GM21717 (cell line): ENCODE measurements at regions not wholly inside any gene's neighbourhood (a gene's known extent, or its start where the extent isn't known, plus 50 kb on each side); places are given as distances from the start of the nearest gene placed in this dataset.

Experiments
- ATAC-seq: cut with Tn5 transposase; IDR thresholded peaks from one replicate; pipeline ENCODE4 v1.9.1; 2021; ENCODE audit warnings: mild to moderate bottlenecking, moderate library complexity; ENCODE audit not compliant: unreplicated experiment

- ATAC-seq, result no peak
Observed at GRCh38 chr2:219946529-219946928, 319.1 kb downstream of the SLC4A3 start.

- ATAC-seq, result no peak
Observed at GRCh38 chr2:219947575-219947974, 320.1 kb downstream of the SLC4A3 start.

DNA sequence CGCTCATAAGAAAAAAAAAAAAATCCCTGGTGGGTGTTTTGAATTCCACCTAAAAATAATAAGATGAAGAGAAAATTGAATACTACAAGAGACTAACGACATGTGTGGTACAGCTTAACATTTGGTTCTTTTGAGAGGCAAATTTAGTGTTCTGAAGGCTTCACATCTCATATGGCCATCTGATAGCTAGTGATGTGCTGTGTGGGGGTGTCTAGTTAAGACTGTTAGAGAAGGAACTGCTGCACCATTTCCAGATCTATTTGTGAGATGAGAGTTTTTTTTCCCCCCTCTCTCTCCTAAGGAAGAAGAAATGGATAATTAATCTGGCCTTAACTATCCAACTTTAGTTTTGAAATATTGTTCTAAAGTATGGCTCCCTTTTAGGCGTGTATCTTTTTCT, 321.6 kb downstream of the SLC4A3 start:
- no peak for ATAC-seq

DNA sequence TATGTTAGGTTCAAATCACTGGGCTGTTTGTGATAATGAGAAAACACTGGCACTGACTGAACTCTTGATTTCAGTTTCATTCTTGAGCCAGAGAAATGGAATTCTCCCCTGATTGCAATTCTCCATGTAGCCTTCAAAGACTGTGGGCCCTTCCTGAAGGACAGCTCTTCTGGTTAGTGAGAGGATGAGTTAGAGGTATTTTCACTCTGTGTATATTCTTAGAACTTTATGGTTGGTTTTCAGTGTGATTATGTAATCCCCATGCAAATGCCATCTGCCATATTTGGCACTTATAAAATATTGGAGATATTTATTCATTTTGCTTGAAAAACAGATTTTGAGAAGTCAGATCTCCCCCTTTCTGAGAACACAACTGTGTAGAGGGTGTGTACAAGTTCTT, 323.7 kb downstream of the SLC4A3 start:
- ATAC-seq, result no peak

DNA sequence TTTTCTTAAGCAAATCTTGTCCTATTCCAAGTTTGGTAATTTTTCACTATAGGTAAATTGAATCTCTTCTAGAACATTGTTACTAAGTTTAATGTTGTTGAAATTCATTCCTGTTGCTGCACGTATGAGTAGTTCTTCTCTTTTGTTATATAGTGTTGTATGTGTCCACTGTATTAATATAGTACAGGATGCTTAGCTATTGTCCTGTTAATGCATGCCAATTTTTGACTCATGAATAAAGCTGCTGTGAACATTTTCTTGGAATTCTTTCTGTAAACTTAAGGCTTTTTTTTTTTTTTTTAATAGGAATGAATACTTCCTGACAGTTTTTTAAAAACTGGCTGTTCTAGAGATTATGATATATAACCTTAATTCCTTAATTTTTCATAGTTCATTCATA, 326.9 kb downstream of the SLC4A3 start:
- ATAC-seq, result no peak

DNA sequence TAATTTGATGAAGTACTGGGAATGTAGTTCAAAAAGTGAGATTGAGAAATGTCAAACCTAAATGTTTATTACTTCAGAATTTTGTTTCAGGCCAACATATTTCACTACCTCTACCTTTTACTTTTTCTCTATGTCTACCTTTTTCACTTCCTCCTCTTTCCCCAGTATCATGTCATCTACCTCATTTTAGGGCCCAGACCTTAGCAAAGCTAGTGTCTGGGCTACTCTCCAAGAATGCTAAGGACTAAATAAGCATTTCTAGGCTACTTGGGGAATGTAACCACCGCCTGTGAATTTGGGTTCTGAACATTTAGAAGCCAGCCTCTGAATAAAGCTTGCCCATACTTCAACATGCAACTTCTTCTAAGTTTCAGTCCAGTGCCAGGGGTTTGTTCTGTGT, 330.4 kb downstream of the SLC4A3 start:
- ATAC-seq, result no peak

- no peak for ATAC-seq
Observed at GRCh38 chr2:219958941-219959340, 331.5 kb downstream of the SLC4A3 start.

DNA sequence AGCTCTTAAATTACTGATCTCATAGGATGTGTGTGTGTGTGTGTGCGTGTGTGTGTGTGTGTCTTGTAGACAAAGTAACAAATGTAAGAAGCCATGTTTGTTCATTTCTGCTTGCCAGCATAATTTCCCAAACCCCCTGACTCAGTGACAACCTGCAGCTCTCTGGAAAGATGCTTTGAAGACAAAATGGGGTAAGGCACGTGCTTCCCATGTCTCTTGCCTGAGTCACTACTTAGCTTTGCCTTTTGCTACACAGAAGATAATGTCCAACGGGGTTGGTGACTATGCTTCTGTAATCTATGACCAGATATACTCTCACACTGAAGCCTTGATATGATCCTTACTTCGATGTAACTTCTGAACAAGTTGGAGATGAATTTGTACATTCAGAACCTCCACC, 332.0 kb downstream of the SLC4A3 start:
- no peak for ATAC-seq

DNA sequence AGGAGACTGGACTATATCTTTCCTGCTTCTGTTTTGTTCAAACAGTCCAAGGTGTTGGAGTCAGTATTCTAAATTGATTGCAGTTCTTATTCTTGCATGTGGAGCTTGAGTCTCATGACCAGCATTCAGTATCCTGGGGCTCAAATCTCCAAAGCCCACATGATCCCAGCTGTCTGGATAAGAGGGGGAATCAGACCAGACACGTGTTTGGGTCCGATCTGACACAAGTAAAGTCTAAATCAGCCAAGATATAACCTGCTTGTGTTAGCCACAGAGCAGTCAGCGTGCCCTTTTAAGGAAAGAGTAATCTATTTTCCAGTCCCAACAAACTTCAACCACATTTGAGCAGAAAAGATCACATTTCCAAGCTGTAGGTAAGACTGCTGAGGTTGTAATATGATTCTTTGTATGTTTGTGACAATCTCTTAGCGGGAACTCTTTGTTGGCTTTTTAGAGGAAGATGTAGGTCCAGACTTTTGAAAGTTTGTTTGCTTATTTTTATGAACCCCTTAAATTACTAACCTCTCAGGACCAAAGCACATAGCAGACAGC, 334.6 kb downstream of the SLC4A3 start:
- no peak for ATAC-seq

DNA sequence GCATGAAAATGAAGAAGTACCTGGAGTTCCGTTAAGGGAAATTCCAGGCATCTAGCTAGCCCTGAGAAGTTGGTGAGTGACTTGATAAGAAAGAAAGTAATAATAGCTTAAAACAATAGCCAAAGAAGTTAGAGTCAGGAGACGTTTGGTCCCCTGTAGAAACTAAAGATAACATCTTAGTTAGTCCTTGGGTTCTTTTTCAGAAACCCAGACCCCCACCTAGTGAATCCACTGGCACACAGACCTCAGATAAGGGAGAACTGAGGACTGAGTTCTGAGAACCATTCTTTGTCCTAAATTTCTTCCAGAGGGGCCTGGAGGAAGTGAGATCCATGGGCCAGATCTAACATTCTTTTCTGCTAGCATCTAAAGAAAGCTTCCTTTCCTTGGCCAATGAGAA, 335.4 kb downstream of the SLC4A3 start:
- ATAC-seq, result no peak

DNA sequence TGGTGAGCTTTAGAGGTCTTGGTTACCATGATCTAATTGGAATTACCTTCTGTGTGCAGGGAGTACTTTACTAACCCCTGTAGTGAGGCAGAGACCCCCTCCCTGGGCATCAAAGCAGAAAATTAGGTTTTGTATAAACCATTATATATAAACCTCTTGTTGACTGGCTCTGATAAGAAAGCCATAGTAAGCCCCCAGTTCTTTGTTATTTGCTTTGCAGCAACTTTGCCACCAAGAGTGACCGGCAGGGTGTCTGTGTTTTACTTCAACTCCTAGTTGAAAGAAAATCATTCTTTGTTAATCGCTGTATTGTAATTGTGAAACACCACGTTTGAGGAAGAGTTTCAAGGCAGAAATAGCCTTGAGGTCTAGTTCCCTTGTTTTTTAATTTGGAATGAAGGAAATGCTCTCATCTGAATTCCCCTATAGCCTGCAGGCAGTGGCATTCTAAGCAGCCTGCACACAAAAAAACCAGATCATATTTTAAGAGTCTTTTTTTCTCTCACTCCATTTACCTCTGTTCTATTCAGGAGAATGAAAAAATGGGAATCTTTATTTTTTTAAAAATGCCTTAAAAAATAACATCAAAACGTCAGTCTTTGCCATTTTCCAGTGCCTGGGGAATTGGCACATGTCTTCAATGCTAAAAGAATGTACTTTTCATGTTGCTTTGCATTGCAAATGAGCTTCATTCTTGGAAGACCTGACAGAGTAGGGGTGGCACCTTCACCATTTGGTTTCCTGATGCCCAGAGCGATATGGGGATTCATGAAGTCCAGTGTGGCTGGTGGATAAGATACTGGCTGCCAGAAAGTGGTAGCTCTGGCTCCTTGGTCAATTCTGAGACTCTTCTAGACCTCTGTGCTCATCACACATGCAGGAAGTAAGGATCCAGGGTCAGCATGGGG, 338.1 kb downstream of the SLC4A3 start:
- ATAC-seq, result no peak

GRCh38 chr2:219967247-219968245, 340.1 kb downstream of the SLC4A3 start:
- no peak for ATAC-seq

GRCh38 chr2:219968685-219969345, 341.4 kb downstream of the SLC4A3 start:
- ATAC-seq, result no peak

- no peak for ATAC-seq
Observed at GRCh38 chr2:219969508-219969907, 342.1 kb downstream of the SLC4A3 start.

- ATAC-seq, result no peak
Observed at GRCh38 chr2:219973136-219973535, 345.7 kb downstream of the SLC4A3 start.

GRCh38 chr2:219976871-219977270, 349.4 kb downstream of the SLC4A3 start:
- ATAC-seq, result no peak

- ATAC-seq, result no peak
Observed at GRCh38 chr2:219980638-219981037, 353.2 kb downstream of the SLC4A3 start.

- no peak for ATAC-seq
Observed at GRCh38 chr2:219983836-219984235, 356.4 kb downstream of the SLC4A3 start.

- ATAC-seq, result no peak
Observed at GRCh38 chr2:219985017-219985416, 357.6 kb downstream of the SLC4A3 start.

DNA sequence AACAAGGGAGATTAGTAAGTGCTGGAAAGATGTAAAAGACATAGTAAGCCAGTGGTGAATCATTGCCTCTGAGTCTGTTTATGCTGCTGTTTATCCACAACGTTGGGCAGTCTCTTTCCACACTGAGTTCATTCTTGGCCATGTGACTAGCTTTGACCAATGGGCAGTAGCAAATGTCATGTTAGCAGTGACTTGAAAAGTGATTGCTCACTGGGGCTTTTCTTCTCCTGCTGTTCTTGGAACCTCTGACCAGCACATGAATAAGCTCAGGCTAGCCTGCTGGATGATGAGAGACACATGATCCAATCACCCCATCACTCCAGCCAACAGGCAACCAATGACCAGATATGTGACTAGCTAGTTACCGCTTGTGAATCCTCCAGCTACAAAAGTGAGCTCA, 360.4 kb downstream of the SLC4A3 start:
- ATAC-seq, result no peak

DNA sequence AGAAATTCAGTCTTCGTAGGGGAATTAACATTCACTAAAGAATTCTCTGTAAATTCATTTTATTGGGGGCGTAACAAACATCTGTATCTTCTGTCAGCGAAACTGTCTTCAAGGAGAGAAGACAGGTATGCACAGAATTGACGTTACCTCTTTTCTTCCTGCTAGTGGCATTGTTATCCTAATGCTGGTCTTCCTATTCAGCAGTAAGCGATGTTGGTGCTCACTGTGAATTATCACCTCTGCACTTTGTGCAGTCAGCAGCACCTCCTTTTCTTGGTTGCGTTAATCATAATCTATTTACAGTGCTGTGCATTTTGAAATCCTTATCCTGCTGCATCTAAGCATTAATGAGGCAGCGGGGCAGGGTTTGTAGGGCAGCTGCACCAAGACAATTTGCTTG, 362.3 kb downstream of the SLC4A3 start:
- no peak for ATAC-seq
